GM12878 (cell line): ENCODE measurements at regions not wholly inside any gene's neighbourhood (a gene's known extent, or its start where the extent isn't known, plus 50 kb on each side); places are given as distances from the start of the nearest gene placed in this dataset.

ENCODE experiments used
- MTA3 ChIP-seq: IDR thresholded peaks from 2 replicates; pipeline ENCODE4 v1.6.1; 2012; ENCODE audit warnings: low read length, inconsistent platforms, borderline replicate concordance
- RAD51 ChIP-seq: fragments of 450-650 bp; IDR thresholded peaks from 2 replicates; pipeline ENCODE4 v1.6.1; 2016; ENCODE audit warnings: moderate library complexity, mild to moderate bottlenecking, inconsistent platforms
- SREBF1 ChIP-seq: IDR thresholded peaks from 2 replicates; pipeline ENCODE4 v1.6.1; 2012; ENCODE audit warnings: mild to moderate bottlenecking, low read length
- SREBF2 ChIP-seq: IDR thresholded peaks from 2 replicates; pipeline ENCODE4 v1.6.1; 2012; ENCODE audit warnings: mild to moderate bottlenecking, low read length
- TAF1 ChIP-seq: IDR thresholded peaks from 2 replicates; pipeline ENCODE4 v1.6.1; 2011; ENCODE audit warnings: mild to moderate bottlenecking, low read depth, low read length, borderline replicate concordance
- WRNIP1 ChIP-seq: IDR thresholded peaks from 2 replicates; pipeline ENCODE4 v1.6.1; 2011; ENCODE audit warnings: low read depth, low read length, improper control_type of control experiment, borderline replicate concordance
- TF ChIP-seq, protein P1 (sequence below): fragments of 450-650 bp; IDR thresholded peaks from 2 replicates; pipeline ENCODE4 v1.6.1; 2018; ENCODE audit warnings: mild to moderate bottlenecking, low read depth, moderate library complexity; ENCODE audit not compliant: partially characterized antibody
- TF ChIP-seq, protein P2 (sequence below): fragments of 450-650 bp; IDR thresholded peaks from 2 replicates; pipeline ENCODE4 v1.6.1; 2016; ENCODE audit warnings: mild to moderate bottlenecking, moderate library complexity, borderline replicate concordance

DNA sequence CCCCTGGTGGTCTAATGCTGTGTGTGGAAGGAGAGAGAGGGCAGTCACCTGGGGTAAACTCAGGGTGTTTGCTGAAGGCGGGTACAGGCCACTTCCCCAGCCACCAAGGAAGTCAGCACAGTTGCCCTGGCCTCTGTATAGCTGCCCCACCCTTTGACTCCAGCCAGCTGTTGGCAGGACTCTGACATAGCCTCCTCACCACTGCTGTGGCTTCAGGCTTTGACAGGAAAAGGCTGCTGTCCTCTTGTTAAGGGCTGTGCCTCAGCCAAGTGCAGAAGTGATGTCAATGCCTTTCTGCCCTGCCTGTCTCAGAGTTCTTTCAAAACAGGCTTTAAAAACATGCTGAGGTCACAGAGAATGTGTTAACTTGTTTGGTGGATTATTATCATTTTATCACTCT, 487.2 kb upstream of the KLF4 start (continued):
- TF ChIP-seq, protein P1, sequence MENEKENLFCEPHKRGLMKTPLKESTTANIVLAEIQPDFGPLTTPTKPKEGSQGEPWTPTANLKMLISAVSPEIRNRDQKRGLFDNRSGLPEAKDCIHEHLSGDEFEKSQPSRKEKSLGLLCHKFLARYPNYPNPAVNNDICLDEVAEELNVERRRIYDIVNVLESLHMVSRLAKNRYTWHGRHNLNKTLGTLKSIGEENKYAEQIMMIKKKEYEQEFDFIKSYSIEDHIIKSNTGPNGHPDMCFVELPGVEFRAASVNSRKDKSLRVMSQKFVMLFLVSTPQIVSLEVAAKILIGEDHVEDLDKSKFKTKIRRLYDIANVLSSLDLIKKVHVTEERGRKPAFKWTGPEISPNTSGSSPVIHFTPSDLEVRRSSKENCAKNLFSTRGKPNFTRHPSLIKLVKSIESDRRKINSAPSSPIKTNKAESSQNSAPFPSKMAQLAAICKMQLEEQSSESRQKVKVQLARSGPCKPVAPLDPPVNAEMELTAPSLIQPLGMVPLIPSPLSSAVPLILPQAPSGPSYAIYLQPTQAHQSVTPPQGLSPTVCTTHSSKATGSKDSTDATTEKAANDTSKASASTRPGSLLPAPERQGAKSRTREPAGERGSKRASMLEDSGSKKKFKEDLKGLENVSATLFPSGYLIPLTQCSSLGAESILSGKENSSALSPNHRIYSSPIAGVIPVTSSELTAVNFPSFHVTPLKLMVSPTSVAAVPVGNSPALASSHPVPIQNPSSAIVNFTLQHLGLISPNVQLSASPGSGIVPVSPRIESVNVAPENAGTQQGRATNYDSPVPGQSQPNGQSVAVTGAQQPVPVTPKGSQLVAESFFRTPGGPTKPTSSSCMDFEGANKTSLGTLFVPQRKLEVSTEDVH, result no peak
- no peak for TF ChIP-seq RAD51
- TF ChIP-seq WRNIP1, result no peak
- TF ChIP-seq TAF1, result no peak
- no peak for TF ChIP-seq SREBF2
- TF ChIP-seq SREBF1, result no peak
- TF ChIP-seq, protein P2, sequence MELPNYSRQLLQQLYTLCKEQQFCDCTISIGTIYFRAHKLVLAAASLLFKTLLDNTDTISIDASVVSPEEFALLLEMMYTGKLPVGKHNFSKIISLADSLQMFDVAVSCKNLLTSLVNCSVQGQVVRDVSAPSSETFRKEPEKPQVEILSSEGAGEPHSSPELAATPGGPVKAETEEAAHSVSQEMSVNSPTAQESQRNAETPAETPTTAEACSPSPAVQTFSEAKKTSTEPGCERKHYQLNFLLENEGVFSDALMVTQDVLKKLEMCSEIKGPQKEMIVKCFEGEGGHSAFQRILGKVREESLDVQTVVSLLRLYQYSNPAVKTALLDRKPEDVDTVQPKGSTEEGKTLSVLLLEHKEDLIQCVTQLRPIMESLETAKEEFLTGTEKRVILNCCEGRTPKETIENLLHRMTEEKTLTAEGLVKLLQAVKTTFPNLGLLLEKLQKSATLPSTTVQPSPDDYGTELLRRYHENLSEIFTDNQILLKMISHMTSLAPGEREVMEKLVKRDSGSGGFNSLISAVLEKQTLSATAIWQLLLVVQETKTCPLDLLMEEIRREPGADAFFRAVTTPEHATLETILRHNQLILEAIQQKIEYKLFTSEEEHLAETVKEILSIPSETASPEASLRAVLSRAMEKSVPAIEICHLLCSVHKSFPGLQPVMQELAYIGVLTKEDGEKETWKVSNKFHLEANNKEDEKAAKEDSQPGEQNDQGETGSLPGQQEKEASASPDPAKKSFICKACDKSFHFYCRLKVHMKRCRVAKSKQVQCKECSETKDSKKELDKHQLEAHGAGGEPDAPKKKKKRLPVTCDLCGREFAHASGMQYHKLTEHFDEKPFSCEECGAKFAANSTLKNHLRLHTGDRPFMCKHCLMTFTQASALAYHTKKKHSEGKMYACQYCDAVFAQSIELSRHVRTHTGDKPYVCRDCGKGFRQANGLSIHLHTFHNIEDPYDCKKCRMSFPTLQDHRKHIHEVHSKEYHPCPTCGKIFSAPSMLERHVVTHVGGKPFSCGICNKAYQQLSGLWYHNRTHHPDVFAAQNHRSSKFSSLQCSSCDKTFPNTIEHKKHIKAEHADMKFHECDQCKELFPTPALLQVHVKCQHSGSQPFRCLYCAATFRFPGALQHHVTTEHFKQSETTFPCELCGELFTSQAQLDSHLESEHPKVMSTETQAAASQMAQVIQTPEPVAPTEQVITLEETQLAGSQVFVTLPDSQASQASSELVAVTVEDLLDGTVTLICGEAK, result no peak
- no peak for TF ChIP-seq MTA3
